Panc1 (cell line): ENCODE measurements at regions not wholly inside any gene's neighbourhood (a gene's known extent, or its start where the extent isn't known, plus 50 kb on each side); places are given as distances from the start of the nearest gene placed in this dataset.

Experiments used
- ATAC-seq: fragments of 200-7000 bp; cut with Tn5 transposase; 2 replicates; pipeline ENCODE4 v1.9.1; 2020; ENCODE audit warnings: mild to moderate bottlenecking, moderate library complexity
- BruUV-seq: library from RNA; stranded (reverse); fragments of 400-500 nt; replicated peaks from 2 replicates; lab custom pipeline; 2021; lab: Mats Ljungman, UMichigan
- CTCF ChIA-PET: fragments of 300-600 bp; sonication (Branson Sonifier 250); formaldehyde crosslinking; loops from one replicate; lab custom pipeline; 2022; ENCODE audit warnings: antibody characterized with exemption; lab: Charles Lee
- POLR2A ChIA-PET: fragments of 300-600 bp; sonication (Branson Sonifier 250); formaldehyde crosslinking; loops from one replicate; lab custom pipeline; 2022; ENCODE audit warnings: antibody characterized with exemption; lab: Charles Lee
- DNase-seq: peaks from one replicate; pipeline ENCODE4 v3.0.0-alpha.2; 2010; ENCODE audit warnings: low read depth, low spot score
- H3K27ac ChIP-seq: 2 replicates; pipeline ENCODE4 v1.5.1; 2011; ENCODE audit warnings: mild to moderate bottlenecking, low read length, inconsistent platforms
- H3K27me3 ChIP-seq: fragments of 200-500 bp; sonication (Bioruptor generic); 2 replicates; pipeline ENCODE4 v1.6.0; 2014; ENCODE audit warnings: low read length, inconsistent platforms; ENCODE audit not compliant: control insufficient read depth, insufficient read depth
- H3K36me3 ChIP-seq: fragments of 200-500 bp; sonication (Bioruptor generic); 2 replicates; pipeline ENCODE4 v1.5.1; 2014; ENCODE audit warnings: inconsistent platforms, mild to moderate bottlenecking, low read length, moderate library complexity; ENCODE audit not compliant: control insufficient read depth, insufficient read depth
- H3K4me1 ChIP-seq: 2 replicates; pipeline ENCODE4 v1.5.1; 2011; ENCODE audit warnings: inconsistent platforms, mild to moderate bottlenecking, low read length, moderate library complexity; ENCODE audit not compliant: control insufficient read depth, insufficient read depth
- H3K4me3 ChIP-seq, 2 experiments: 2 replicates each; pipeline ENCODE4 v1.5.1; 2011 to 2012; ENCODE audit warnings: low read depth in 2 of 2, low read length in 2 of 2, mild to moderate bottlenecking in 2 of 2, inconsistent platforms in 1 of 2, moderate library complexity in 1 of 2
- H3K9me3 ChIP-seq: fragments of 200-500 bp; sonication (Bioruptor generic); 2 replicates; pipeline ENCODE4 v1.5.1; 2014; ENCODE audit warnings: low read depth, mild to moderate bottlenecking, inconsistent platforms, low read length, moderate library complexity; ENCODE audit not compliant: control insufficient read depth, insufficient read depth
- CTCF ChIP-seq: fragments of 450-650 bp; IDR thresholded peaks from 2 replicates; pipeline ENCODE4 v1.5.1; 2017; ENCODE audit warnings: mild to moderate bottlenecking
- POLR2AphosphoS5 ChIP-seq: IDR thresholded peaks from 2 replicates; pipeline ENCODE4 v1.6.1; 2012; ENCODE audit warnings: mild to moderate bottlenecking, low read depth, low read length, moderate library complexity
- REST ChIP-seq, 2 experiments: IDR thresholded peaks; 2 replicates each; pipeline ENCODE4 v1.6.1; 2011 to 2012; ENCODE audit warnings: low read depth in 2 of 2, control low read depth in 1 of 2, low read length in 1 of 2, mild to moderate bottlenecking in 1 of 2, moderate library complexity in 1 of 2; ENCODE audit not compliant: insufficient read depth in 1 of 2
- SIN3A ChIP-seq: IDR thresholded peaks from 2 replicates; pipeline ENCODE4 v1.6.1; 2012; ENCODE audit warnings: low read depth, mild to moderate bottlenecking, low read length, moderate library complexity, borderline replicate concordance; ENCODE audit not compliant: insufficient read depth
- TCF7L2 ChIP-seq: IDR thresholded peaks from 2 replicates; pipeline ENCODE4 v1.6.1; 2011; ENCODE audit warnings: mild to moderate bottlenecking, low read depth, low read length, inconsistent platforms
- in situ Hi-C: cut with HindIII; loops from 2 replicates; pipeline ENCODE4 v1.10.0; 2016; ENCODE audit warnings: low sequenced_read_pairs, low pct_unique_long_range_greater_than_20kb
- intact Hi-C: fragments of 100-400 bp; cut with micrococcal nuclease; formaldehyde crosslinking; loops from one replicate; pipeline ENCODE4 v1.10.0; 2022; ENCODE audit not compliant: unreplicated experiment

GRCh38 chr3:31166249-31166885 lies 271.9 kb upstream of the GADL1 start:
- in situ Hi-C loops = no loop called here
- ATAC-seq (peak; percentile 85), DNase-seq (peak; percentile 33)
- H3K27ac ChIP-seq = no peak overlapping the region
- POLR2A ChIA-PET = no interaction called here
- no peaks in the 10 kb centered on the region for H3K9me3 ChIP-seq
- no peaks in the 10 kb centered on the region for H3K27me3 ChIP-seq
- CTCF ChIA-PET = no interaction called here
- H3K4me1 ChIP-seq = peaks cover 5% of the 10 kb centered on the region; the same call in 1 of the 2 replicates
- intact Hi-C loops = no loop called here
- no TSS peak for BruUV-seq
- TF ChIP-seq REST (IDR thresholded peaks at IDR 0.05; ENCODE audit: insufficient read depth in 1 of 2, low read depth in 2 of 2, low read length in 1 of 2) (no peak), SIN3A (no peak), CTCF (no peak), TCF7L2 (no peak)
- no peaks in the 10 kb centered on the region for H3K36me3 ChIP-seq
- H3K4me3 ChIP-seq = no peak overlapping the region

- Histone ChIP-seq H3K9me3 (no peaks in the 10 kb centered on the region), H3K27ac (no peak overlapping the region), H3K4me3 (no peak overlapping the region), H3K36me3 (no peaks in the 10 kb centered on the region), H3K4me1 (peaks cover 5% of the 10 kb centered on the region; the same call in 1 of the 2 replicates), H3K27me3 (no peaks in the 10 kb centered on the region)
- in situ Hi-C loops = no loop called here
- ChIA-PET CTCF (no interaction called here), POLR2A (no interaction called here)
- no peak for ATAC-seq
- DNase-seq = no peak
- BruUV-seq = no TSS peak
- TF ChIP-seq POLR2AphosphoS5 (no peak), TCF7L2 (no peak), REST (IDR thresholded peaks at IDR 0.05; ENCODE audit: insufficient read depth in 1 of 2, low read depth in 2 of 2, low read length in 1 of 2) (no peak), SIN3A (no peak)
- intact Hi-C loops = no loop called here
Measured at GRCh38 chr3:31167666-31168065, 273.2 kb upstream of the GADL1 start.
